ENCODE measurements at regions not wholly inside any gene's neighbourhood (a gene's known extent, or its start where the extent isn't known, plus 50 kb on each side); places are given as distances from the start of the nearest gene placed in this dataset.

DNA sequence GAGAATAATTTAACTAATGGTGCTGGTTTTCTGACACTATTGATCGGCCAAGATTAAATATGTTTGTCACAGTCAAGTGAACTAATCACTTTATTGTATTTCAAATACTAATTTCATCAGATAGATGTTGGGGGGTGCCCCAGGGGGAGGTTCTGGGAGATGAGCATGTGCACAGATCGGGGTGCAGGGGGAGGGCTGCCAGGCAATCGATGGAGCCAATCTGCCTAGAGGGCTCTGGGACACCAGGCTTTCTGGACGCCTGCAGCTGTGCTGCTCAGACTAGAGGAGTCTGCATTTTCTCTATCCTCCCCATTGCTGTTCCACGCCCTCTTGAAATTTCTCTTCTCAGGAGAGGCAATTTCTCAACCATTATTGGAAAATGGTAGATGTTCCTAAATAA, 100.0 kb upstream of the ALDH1B1 start:
- TF ChIP-seq, protein P1, sequence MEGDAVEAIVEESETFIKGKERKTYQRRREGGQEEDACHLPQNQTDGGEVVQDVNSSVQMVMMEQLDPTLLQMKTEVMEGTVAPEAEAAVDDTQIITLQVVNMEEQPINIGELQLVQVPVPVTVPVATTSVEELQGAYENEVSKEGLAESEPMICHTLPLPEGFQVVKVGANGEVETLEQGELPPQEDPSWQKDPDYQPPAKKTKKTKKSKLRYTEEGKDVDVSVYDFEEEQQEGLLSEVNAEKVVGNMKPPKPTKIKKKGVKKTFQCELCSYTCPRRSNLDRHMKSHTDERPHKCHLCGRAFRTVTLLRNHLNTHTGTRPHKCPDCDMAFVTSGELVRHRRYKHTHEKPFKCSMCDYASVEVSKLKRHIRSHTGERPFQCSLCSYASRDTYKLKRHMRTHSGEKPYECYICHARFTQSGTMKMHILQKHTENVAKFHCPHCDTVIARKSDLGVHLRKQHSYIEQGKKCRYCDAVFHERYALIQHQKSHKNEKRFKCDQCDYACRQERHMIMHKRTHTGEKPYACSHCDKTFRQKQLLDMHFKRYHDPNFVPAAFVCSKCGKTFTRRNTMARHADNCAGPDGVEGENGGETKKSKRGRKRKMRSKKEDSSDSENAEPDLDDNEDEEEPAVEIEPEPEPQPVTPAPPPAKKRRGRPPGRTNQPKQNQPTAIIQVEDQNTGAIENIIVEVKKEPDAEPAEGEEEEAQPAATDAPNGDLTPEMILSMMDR (IDR thresholded peaks at IDR 0.05; ENCODE audit: insufficient read depth, low read length, poor library complexity, severe bottlenecking) = no peak
- TF ChIP-seq EZH2phosphoT487 (conservative IDR thresholded peaks at IDR 0.05; ENCODE audit: low read length) = no peak

Measured in SU-DHL-6 (cell line).